ENCODE measurements at regions not wholly inside any gene's neighbourhood (a gene's known extent, or its start where the extent isn't known, plus 50 kb on each side); places are given as distances from the start of the nearest gene placed in this dataset.

GRCh38 chr12:80001562-80001961 lies 66.7 kb upstream of the PPP1R12A start:
- no peak for ATAC-seq
- no peak overlapping the region for H3K27ac ChIP-seq (ENCODE audit: control insufficient read depth, insufficient read depth)
- no TSS peak for BruUV-seq (replicated peaks)
- DNase-seq (ENCODE audit: low read depth, low spot score), result no peak
- no peak overlapping the region for H3K9ac ChIP-seq (ENCODE audit: control insufficient read depth, insufficient read depth, low read length)
- intact Hi-C loops (cut with micrococcal nuclease; ENCODE audit: unreplicated experiment), result no loop called here
- H3K4me1 ChIP-seq (ENCODE audit: control insufficient read depth, insufficient read depth, low read length), result no peaks in the 10 kb centered on the region
- no peak overlapping the region for H3K4me3 ChIP-seq
- ChIA-PET CTCF (interaction anchor here (0.8 kb wide), 1 partner anchor 10 kb away, joined by 3 read pairs; no protein-coding TSS in a partner anchor), SMC1A (ENCODE audit: uncharacterized antibody, unreplicated experiment) (no interaction called here), POLR2A (no interaction called here), RAD21 (ENCODE audit: unreplicated experiment) (no interaction called here)
- in situ Hi-C loops (cut with MboI), result no loop called here
- 44% methylated on average over 1 of the region's 1 CpG for WGBS (ENCODE audit: insufficient coverage, insufficient replicate concordance, low lambda C conversion rate, missing lambda C conversion rate)
- no peak for FAIRE-seq
- no peaks in the 10 kb centered on the region for H3K79me2 ChIP-seq (ENCODE audit: control insufficient read depth, insufficient read depth, low read length)
- TF ChIP-seq SMAD1 (IDR thresholded peaks at IDR 0.05; ENCODE audit: low read depth, partially characterized antibody), result no peak
- no peak for TF ChIP-seq SIN3A (IDR thresholded peaks at IDR 0.05; ENCODE audit: low read depth, low read length)
- TF ChIP-seq MYC (IDR thresholded peaks at IDR 0.05; ENCODE audit: insufficient read depth, insufficient read length, insufficient replicate concordance, low read length, severe bottlenecking), result no peak
- no peak for TF ChIP-seq MEF2A (IDR thresholded peaks at IDR 0.05; ENCODE audit: insufficient read depth, low read depth, low read length)
- TF ChIP-seq MLLT1 (IDR thresholded peaks at IDR 0.05), result no peak
- H3K27me3 ChIP-seq (replicated peaks in 1 of 2; ENCODE audit: control insufficient read depth in 2 of 2, insufficient read depth in 2 of 2, low read length in 1 of 2), result no peaks in the 10 kb centered on the region
- H3K36me3 ChIP-seq (ENCODE audit: control insufficient read depth in 2 of 2, insufficient read depth in 2 of 2, low read length in 1 of 2), result no peaks in the 10 kb centered on the region
- no peak overlapping the region for H2AFZ ChIP-seq (ENCODE audit: control insufficient read depth, low read depth, low read length)
- H3K4me2 ChIP-seq (ENCODE audit: control insufficient read depth, insufficient read depth), result no peak overlapping the region
- H4K20me1 ChIP-seq (ENCODE audit: control insufficient read depth, insufficient read depth), result no peaks in the 10 kb centered on the region
- H3K9me3 ChIP-seq (replicated peaks; ENCODE audit: control insufficient read depth, insufficient read depth, low read length), result no peaks in the 10 kb centered on the region

DNA sequence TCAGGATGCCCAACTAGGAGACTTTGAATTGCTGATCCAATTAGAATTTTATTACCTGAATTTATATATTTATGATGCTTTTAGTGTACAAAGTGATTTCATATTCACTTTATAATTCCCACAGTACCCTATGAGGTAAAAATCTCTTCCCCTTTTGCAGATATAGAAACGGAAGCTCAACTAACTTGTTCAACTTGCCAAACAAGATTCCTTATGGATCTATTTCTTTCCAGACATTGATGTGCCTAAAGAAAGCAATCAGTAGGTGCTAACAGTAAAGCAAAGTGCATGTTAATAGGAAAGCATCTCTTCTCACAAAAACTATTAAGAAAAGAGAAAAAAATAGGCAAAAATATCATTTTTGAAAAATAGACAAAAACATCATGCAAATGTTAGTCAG lies 65.9 kb upstream of the PPP1R12A start:
- no peak overlapping the region for H2AFZ ChIP-seq (ENCODE audit: control insufficient read depth, low read depth, low read length)
- H3K4me3 ChIP-seq, result no peak overlapping the region
- ChIA-PET RAD21 (ENCODE audit: unreplicated experiment) (no interaction called here), POLR2A (no interaction called here), SMC1A (ENCODE audit: uncharacterized antibody, unreplicated experiment) (interaction anchor here (0.6 kb wide), 1 partner anchor 27 kb away, joined by 3 read pairs; no protein-coding TSS in a partner anchor), CTCF (no interaction called here)
- ATAC-seq (no peak), FAIRE-seq (no peak), DNase-seq (ENCODE audit: low read depth, low spot score) (no peak)
- WGBS (ENCODE audit: insufficient coverage, insufficient replicate concordance, low lambda C conversion rate, missing lambda C conversion rate), result 0% methylated on average over 1 of the region's 1 CpG
- no peaks in the 10 kb centered on the region for H3K27me3 ChIP-seq (replicated peaks in 1 of 2; ENCODE audit: control insufficient read depth in 2 of 2, insufficient read depth in 2 of 2, low read length in 1 of 2)
- no peaks in the 10 kb centered on the region for H3K4me1 ChIP-seq (ENCODE audit: control insufficient read depth, insufficient read depth, low read length)
- no peak overlapping the region for H3K9ac ChIP-seq (ENCODE audit: control insufficient read depth, insufficient read depth, low read length)
- no peaks in the 10 kb centered on the region for H3K36me3 ChIP-seq (ENCODE audit: control insufficient read depth in 2 of 2, insufficient read depth in 2 of 2, low read length in 1 of 2)
- H3K9me3 ChIP-seq (replicated peaks; ENCODE audit: control insufficient read depth, insufficient read depth, low read length), result no peaks in the 10 kb centered on the region
- H3K4me2 ChIP-seq (ENCODE audit: control insufficient read depth, insufficient read depth), result no peak overlapping the region
- no TSS peak for BruUV-seq (replicated peaks)
- H3K27ac ChIP-seq (ENCODE audit: control insufficient read depth, insufficient read depth), result no peak overlapping the region
- H4K20me1 ChIP-seq (ENCODE audit: control insufficient read depth, insufficient read depth), result no peaks in the 10 kb centered on the region
- intact Hi-C loops (cut with micrococcal nuclease; ENCODE audit: unreplicated experiment), result no loop called here
- H3K79me2 ChIP-seq (ENCODE audit: control insufficient read depth, insufficient read depth, low read length), result no peaks in the 10 kb centered on the region
- in situ Hi-C loops (cut with MboI), result no loop called here
- TF ChIP-seq PAX8 (IDR thresholded peaks at IDR 0.05), result no peak
- TF ChIP-seq SREBF1 (IDR thresholded peaks at IDR 0.05; ENCODE audit: low read length), result no peak
- TF ChIP-seq ZBTB40 (IDR thresholded peaks at IDR 0.05; ENCODE audit: borderline replicate concordance), result no peak
- TF ChIP-seq NFXL1 (IDR thresholded peaks at IDR 0.05; ENCODE audit: borderline replicate concordance), result no peak
- TF ChIP-seq POLR2A (IDR thresholded peaks at IDR 0.05; ENCODE audit: low read depth, low read length), result no peak
- TF ChIP-seq SKIL (IDR thresholded peaks at IDR 0.05; ENCODE audit: low read depth, poor library complexity, severe bottlenecking), result no peak
- no peak for TF ChIP-seq HCFC1 (IDR thresholded peaks at IDR 0.05; ENCODE audit: low read length)

All from GM12878 (cell line).